GM20000 (cell line): ENCODE measurements at regions not wholly inside any gene's neighbourhood (a gene's known extent, or its start where the extent isn't known, plus 50 kb on each side); places are given as distances from the start of the nearest gene placed in this dataset.
"Not testable (repeated sequence)": the region's sequence is repeated elsewhere in the genome, so short reads cannot be mapped to it uniquely, and the experiment has no call there.

ENCODE experiments used
- DNase-seq: peaks from one replicate; pipeline ENCODE4 v3.0.0; 2012; ENCODE audit warnings: low spot score
- CTCF ChIP-seq: IDR thresholded peaks from 2 replicates; pipeline ENCODE4 v1.5.1; 2012; ENCODE audit warnings: mild to moderate bottlenecking, control low read depth; ENCODE audit errors: extremely low read depth, missing control alignments

GRCh38 chr1:67542747-67543146, 112.5 kb upstream of the SERBP1 start:
- DNase-seq: no peak
- no peak for TF ChIP-seq CTCF

GRCh38 chr1:67544921-67545320, 114.7 kb upstream of the SERBP1 start:
- DNase-seq: no peak
- TF ChIP-seq CTCF: no peak

DNA sequence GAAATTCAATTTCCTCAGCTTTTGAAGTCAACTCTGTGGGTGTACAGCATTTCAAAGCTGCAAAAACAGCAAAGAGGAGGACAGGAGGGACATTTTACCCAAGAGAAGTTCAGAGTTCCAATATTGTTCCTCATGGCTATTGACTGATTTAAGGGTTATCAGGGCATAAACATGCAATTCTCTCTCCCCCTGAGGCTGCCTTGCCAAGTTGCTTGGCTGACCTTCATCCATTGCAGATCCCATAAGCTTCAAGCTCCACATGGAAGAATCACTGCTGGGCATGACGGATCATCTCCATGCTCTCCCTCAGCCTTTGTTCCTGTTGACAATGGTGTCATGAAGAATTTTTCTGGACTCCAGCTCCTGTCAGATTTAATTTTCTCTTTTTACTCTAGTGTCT, 115.2 kb upstream of the SERBP1 start:
- no peak for DNase-seq
- TF ChIP-seq CTCF: no peak

DNA sequence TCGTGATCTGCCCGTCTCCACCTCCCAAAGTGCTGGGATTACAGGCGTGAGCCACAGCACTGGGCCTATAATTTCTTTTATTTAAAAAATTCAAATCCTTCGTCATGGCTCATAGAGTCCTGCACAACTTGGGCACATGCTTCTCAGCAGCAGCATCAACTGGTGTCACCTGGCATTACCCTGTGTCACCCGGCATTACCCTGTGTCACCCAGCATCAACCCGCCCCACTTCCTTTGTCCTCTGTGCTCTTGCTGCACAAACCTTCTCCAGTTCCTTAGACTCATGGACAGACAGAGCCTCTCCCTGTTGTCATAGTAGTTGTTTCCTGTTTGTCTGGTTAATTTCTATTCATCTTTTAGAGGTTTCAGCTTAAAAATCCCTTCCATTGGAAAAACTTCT, 121.2 kb upstream of the SERBP1 start:
- TF ChIP-seq CTCF: no peak
- DNase-seq: no peak

GRCh38 chr1:67552336-67552759, 122.1 kb upstream of the SERBP1 start:
- no peak for DNase-seq
- no peak for TF ChIP-seq CTCF

DNA sequence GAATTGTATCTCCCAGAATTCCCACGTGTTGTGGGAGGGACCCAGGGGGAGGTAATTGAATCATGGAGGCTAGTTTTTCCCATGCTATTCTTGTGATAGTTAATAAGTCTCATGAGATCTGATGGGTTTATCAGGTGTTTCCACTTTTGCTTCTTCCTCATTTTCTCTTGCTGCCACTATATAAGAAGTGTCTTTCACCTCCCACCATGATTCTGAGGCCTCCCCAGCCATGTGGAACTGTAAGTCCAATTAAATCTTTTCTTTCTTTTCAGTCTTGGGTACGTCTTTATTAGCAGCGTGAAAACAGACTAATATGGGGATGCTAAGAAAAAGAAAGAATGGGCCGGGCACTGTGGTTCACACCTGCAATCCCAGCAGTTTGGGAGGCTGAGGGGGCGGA, 124.0 kb upstream of the SERBP1 start:
- DNase-seq: not testable (repeated sequence)

DNA sequence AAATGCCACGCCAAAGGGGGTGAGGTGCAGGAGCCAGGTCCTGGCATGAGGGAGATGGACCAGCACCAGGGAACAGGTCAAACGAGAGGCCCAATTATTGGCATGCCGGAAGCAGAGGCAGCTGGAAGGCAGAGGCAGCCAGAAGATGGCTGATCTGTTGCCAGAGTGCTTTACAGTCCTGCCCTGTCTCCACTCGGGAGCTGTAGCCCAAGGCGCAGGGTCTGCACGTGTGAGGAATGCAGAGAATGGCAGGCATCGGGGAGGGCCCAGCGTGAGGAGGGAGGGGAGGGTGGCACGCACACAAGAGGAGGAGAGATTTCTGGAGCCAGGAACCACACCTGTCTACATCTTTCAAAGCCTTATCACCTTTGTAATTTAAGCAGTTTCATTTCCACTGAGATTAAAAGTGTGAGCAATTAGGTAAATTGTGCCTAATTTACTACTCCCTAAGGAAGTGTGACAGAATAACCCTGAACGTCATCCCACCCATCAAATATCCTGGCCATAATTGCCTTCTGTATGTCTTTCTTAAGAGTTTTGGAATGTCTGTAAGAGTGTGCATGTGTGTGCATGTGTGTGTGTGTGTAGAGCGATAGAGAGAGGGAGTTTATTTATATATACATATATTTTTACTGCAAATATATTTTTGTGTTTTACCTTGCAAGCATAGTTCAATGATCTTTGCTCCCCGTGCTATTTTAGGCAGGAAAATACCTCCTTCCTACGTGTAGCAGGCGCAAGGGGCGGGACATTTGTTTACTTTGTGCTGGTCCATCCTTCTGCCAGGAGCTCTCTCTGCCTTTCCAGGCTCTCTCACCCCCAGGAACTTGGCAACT, 125.5 kb upstream of the SERBP1 start:
- TF ChIP-seq CTCF: no peak

DNA sequence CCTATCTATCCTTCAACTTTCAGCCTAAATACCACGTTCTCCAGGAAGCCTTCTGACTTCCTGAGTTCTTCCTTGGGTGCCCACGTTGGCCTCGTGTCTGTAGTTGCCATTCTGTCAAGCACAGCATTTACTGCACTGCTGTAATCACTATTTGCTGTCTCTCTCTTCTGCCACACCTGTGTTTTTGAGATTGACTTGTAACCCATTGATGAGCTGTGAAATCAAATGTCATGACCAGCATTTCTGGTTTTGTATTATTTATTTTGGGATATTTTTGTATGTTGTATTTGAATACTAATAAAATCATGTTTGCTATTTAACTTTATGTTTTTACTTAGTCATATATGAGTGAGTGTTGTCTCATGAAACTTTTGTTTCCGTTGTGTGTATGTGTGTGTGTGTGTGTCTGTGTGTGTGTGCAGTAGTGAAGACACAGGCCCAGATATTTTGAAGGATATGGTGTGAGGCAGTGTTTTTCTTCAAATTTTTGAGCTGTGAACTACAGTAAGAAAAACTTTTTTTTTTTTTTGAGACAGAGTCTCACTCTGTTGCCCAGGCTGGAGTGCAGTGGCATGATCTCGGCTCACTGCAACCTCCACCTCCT, 126.2 kb upstream of the SERBP1 start:
- no peak for TF ChIP-seq CTCF
- DNase-seq: no peak

More for the DNA sequence above, 125.5 kb upstream of the SERBP1 start:
- no peak for DNase-seq
